Upper lobe of left lung (tissue), 6 donors: ENCODE measurements at regions not wholly inside any gene's neighbourhood (a gene's known extent, or its start where the extent isn't known, plus 50 kb on each side); places are given as distances from the start of the nearest gene placed in this dataset.
A peak's percentile ranks its signal among the peaks of the same experiment; 100 is the strongest.

ENCODE experiments used
- ATAC-seq, 2 donors: fragments of 200-7000 bp; cut with Tn5 transposase; one replicate each; pipeline ENCODE4 v1.9.1; 2022; ENCODE audit warnings: mild to moderate bottlenecking in 2 of 2, moderate library complexity in 2 of 2; ENCODE audit not compliant: low FRiP score in 2 of 2
- DNase-seq, 2 donors: peaks; one replicate each; pipeline ENCODE4 v3.0.0-alpha.2; 2019 to 2020
- H3K27ac ChIP-seq, 4 donors: fragments of 200-600 bp; sonication (generic); one replicate each; pipeline ENCODE4 v1.5.1; 2016 to 2019
- H3K27me3 ChIP-seq, 4 donors: fragments of 200-600 bp; sonication (generic); one replicate each; pipeline ENCODE4 v1.5.1; 2017 to 2019
- H3K36me3 ChIP-seq, 4 donors: fragments of 200-600 bp; sonication (generic); one replicate each; pipeline ENCODE4 v1.5.1; 2016 to 2019
- H3K4me1 ChIP-seq, 4 donors: fragments of 200-600 bp; sonication (generic); one replicate each; pipeline ENCODE4 v1.5.1; 2018 to 2019
- H3K4me3 ChIP-seq, 4 donors: fragments of 200-600 bp; sonication (generic); one replicate each; pipeline ENCODE4 v1.5.1; 2017 to 2019; ENCODE audit warnings: mild to moderate bottlenecking in 2 of 4, moderate library complexity in 1 of 4
- H3K9me3 ChIP-seq, 4 donors: fragments of 200-600 bp; sonication (generic); one replicate each; pipeline ENCODE4 v1.5.1; 2018 to 2019
- CTCF ChIP-seq, 6 experiments: fragments of 450-650 bp in 4 of 6; fragments of 200-600 bp in 2 of 6; sonication (generic) in 2 of 6; IDR thresholded peaks; one replicate each; pipeline ENCODE4 v1.5.1; 2016 to 2019; ENCODE audit warnings: antibody characterized with exemption in 6 of 6
- EP300 ChIP-seq, 4 donors: sonication (generic); formaldehyde crosslinking; IDR thresholded peaks; one replicate each; pipeline ENCODE4 v1.5.1; 2017; ENCODE audit warnings: antibody characterized with exemption in 4 of 4, control low read depth in 2 of 4
- POLR2A ChIP-seq, 4 donors: fragments of 450-650 bp; IDR thresholded peaks; one replicate each; pipeline ENCODE4 v1.5.1; 2016 to 2017; ENCODE audit warnings: antibody characterized with exemption in 4 of 4, mild to moderate bottlenecking in 2 of 4
- POLR2AphosphoS5 ChIP-seq, 2 donors: sonication (generic); formaldehyde crosslinking; IDR thresholded peaks; one replicate each; pipeline ENCODE4 v1.5.1; 2017; ENCODE audit warnings: antibody characterized with exemption in 2 of 2
- WGBS, 2 donors: methylation state at CpG; one replicate each; pipeline ENCODE4 v1.1.5; 2017 to 2018; 5-methylcytosine and 5-hydroxymethylcytosine counted together
- donor health status: DM: no; HTN: no; CAD: no; lungs with moderate emphysema.
- donor health status: DM: no; HTN: yes; CAD: no; lungs with severe emphysema.

GRCh38 chr15:87712211-87712610, 544.3 kb downstream of the NTRK3 start:
- Histone ChIP-seq H3K4me1 (peaks cover 0 to 3% (median 0%) of the 10 kb centered on the region in 4 donors), H3K27ac (no peak overlapping the region), H3K4me3 (no peak overlapping the region), H3K9me3 (no peaks in the 10 kb centered on the region), H3K36me3 (no peaks in the 10 kb centered on the region), H3K27me3 (no peaks in the 10 kb centered on the region)
- ATAC-seq (no peak), DNase-seq (no peak)
- TF ChIP-seq EP300 (IDR thresholded peaks at IDR 0.05), result no peak
- TF ChIP-seq POLR2AphosphoS5 (IDR thresholded peaks at IDR 0.05), result no peak
- TF ChIP-seq CTCF (IDR thresholded peaks at IDR 0.05), result no peak
- no peak for TF ChIP-seq POLR2A (IDR thresholded peaks at IDR 0.05)
- WGBS, 2 donors, result 63 to 74% methylated on average over 2 of the region's 2 CpGs

GRCh38 chr15:87711026-87711425, 545.5 kb downstream of the NTRK3 start:
- Histone ChIP-seq H3K9me3 (no peaks in the 10 kb centered on the region), H3K4me3 (no peak overlapping the region), H3K4me1 (peaks cover 0 to 3% (median 0%) of the 10 kb centered on the region in 4 donors), H3K36me3 (no peaks in the 10 kb centered on the region), H3K27ac (no peak overlapping the region), H3K27me3 (no peaks in the 10 kb centered on the region)
- TF ChIP-seq EP300 (IDR thresholded peaks at IDR 0.05), result no peak
- TF ChIP-seq POLR2A (IDR thresholded peaks at IDR 0.05), result no peak
- TF ChIP-seq CTCF (IDR thresholded peaks at IDR 0.05), result no peak
- TF ChIP-seq POLR2AphosphoS5 (IDR thresholded peaks at IDR 0.05), result no peak
- DNase-seq, result no peak
- no peak for ATAC-seq
- WGBS, 2 donors, result 42 to 44% methylated on average over 6 of the region's 6 CpGs

DNA sequence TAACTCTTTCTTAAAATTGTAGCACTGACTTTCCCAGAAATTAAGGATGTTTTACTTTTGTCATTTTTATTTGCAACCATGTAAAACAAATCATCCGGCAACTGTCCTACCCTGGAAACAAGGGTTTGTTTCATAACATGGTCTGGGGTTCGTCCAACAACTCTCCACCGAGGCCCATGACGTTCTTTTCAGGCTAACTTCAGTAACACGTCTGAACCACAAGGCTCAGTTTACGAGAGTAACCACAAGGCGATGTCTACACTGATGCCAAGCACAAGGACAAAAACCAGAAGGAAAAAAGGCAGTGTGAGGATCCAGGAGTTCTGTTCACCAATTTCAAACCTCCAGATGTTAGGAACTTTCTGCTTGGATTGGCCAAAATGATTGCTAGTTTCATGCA, 546.1 kb downstream of the NTRK3 start:
- 72 to 76% methylated on average over 7 of the region's 7 CpGs for WGBS, 2 donors

DNA sequence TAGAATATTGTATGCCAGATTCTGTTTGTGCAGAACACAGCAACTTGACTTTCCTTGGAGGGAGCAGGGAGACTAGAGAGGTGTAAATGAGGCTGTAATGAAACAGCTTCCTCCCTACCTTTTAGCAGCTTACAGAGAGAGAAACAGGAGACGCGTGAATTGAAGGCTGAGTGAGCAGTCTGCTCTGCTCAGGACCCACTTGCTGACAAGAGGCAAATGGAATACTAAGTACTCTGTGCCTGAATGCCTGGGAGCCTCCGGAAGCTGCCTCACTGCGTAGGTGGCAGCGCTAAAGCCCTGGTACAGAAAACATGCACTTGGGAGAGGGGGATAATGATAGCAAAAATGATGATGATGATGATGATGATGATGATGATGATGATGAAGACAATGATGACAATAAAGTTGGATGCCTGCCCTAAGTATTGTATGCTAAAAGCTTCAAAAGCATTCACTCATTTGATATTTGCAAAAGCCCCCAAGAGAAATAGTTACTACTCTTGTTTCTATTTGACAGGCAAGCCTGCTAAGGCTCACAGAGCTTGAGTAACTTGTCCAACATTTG, 548.9 kb downstream of the NTRK3 start:
- 70 to 75% methylated on average over 5 of the region's 5 CpGs for WGBS, 2 donors
- H3K36me3 ChIP-seq, result no peaks in the 10 kb centered on the region
- ATAC-seq (no peak), DNase-seq (no peak)
- H3K4me3 ChIP-seq, result no peak overlapping the region
- H3K27me3 ChIP-seq, result no peaks in the 10 kb centered on the region
- no peak for TF ChIP-seq POLR2AphosphoS5 (IDR thresholded peaks at IDR 0.05)
- TF ChIP-seq EP300 (IDR thresholded peaks at IDR 0.05), result no peak
- no peak for TF ChIP-seq POLR2A (IDR thresholded peaks at IDR 0.05)
- no peak overlapping the region for H3K27ac ChIP-seq
- no peaks in the 10 kb centered on the region for H3K9me3 ChIP-seq
- H3K4me1 ChIP-seq, result peaks cover 0 to 3% (median 0%) of the 10 kb centered on the region in 4 donors

More for the DNA sequence above, 546.1 kb downstream of the NTRK3 start:
- ATAC-seq (peak; percentile 68 to 82), DNase-seq (no peak)
- no peaks in the 10 kb centered on the region for H3K36me3 ChIP-seq
- no peak overlapping the region for H3K27ac ChIP-seq
- H3K4me3 ChIP-seq, result no peak overlapping the region
- peaks cover 0 to 3% (median 0%) of the 10 kb centered on the region in 4 donors for H3K4me1 ChIP-seq
- TF ChIP-seq POLR2A (IDR thresholded peaks at IDR 0.05), result no peak
- no peak for TF ChIP-seq EP300 (IDR thresholded peaks at IDR 0.05)
- TF ChIP-seq POLR2AphosphoS5 (IDR thresholded peaks at IDR 0.05), result no peak
- TF ChIP-seq CTCF (IDR thresholded peaks at IDR 0.05), result no peak
- no peaks in the 10 kb centered on the region for H3K27me3 ChIP-seq
- no peaks in the 10 kb centered on the region for H3K9me3 ChIP-seq

DNA sequence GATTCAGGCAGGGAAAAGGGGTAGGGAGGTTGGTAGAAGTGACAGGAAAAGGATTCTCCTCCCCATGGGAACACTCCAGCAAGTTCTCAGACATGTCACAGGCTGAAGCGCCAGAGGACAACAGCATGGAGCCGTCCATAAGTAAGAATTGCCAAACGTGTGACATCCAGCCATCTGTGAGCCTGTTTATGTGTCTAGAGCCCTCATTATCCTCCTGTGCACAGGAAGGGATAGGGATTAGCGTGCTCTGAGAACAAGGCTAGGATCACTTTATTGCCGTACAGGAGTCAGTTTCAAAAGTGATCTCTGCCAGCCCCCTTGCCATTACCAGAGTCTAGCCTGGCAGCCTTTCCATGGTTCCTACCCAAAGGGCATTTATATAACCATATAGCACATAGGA, 549.5 kb downstream of the NTRK3 start:
- DNase-seq, result no peak
- H3K9me3 ChIP-seq, result no peaks in the 10 kb centered on the region
- no peak overlapping the region for H3K4me3 ChIP-seq
- peaks cover 0 to 3% (median 0%) of the 10 kb centered on the region in 4 donors for H3K4me1 ChIP-seq
- no peak for TF ChIP-seq POLR2AphosphoS5 (IDR thresholded peaks at IDR 0.05)
- no peak for TF ChIP-seq CTCF (IDR thresholded peaks at IDR 0.05)
- TF ChIP-seq POLR2A (IDR thresholded peaks at IDR 0.05), result no peak
- TF ChIP-seq EP300 (IDR thresholded peaks at IDR 0.05), result no peak
- no peaks in the 10 kb centered on the region for H3K36me3 ChIP-seq
- ATAC-seq, result no peak
- no peaks in the 10 kb centered on the region for H3K27me3 ChIP-seq
- whole genome bisulfite sequencing, 2 donors, result 65% methylated on average over 5 of the region's 5 CpGs
- no peak overlapping the region for H3K27ac ChIP-seq
